ENCODE measurements at regions not wholly inside any gene's neighbourhood (a gene's known extent, or its start where the extent isn't known, plus 50 kb on each side); places are given as distances from the start of the nearest gene placed in this dataset.

- no peak for TF ChIP-seq CTCF (IDR thresholded peaks at IDR 0.05)
- TF ChIP-seq POLR2A (IDR thresholded peaks at IDR 0.05), result no peak
Observed at GRCh38 chr10:36331121-36331520, 689.0 kb upstream of the FZD8 start.

Data from lower leg skin (tissue), 3 donors.